Fibroblast of the aortic adventitia (primary cell): ENCODE measurements at regions not wholly inside any gene's neighbourhood (a gene's known extent, or its start where the extent isn't known, plus 50 kb on each side); places are given as distances from the start of the nearest gene placed in this dataset.

Experiments
- DNase-seq: peaks from one replicate; pipeline ENCODE4 v3.0.0-alpha.2; 2010; ENCODE audit warnings: low read depth
- H3K4me3 ChIP-seq: 2 replicates; pipeline ENCODE4 v1.5.1; 2011; ENCODE audit warnings: low read depth, mild to moderate bottlenecking, control low read depth, low read length, moderate library complexity
- CTCF ChIP-seq: IDR thresholded peaks from 2 replicates; pipeline ENCODE4 v1.5.1; 2011; ENCODE audit warnings: mild to moderate bottlenecking, low read length, control low read depth, inconsistent platforms; ENCODE audit not compliant: insufficient read depth

- no peak for DNase-seq
- TF ChIP-seq CTCF, result no peak
- H3K4me3 ChIP-seq, result no peak overlapping the region
These were observed 73.9 kb upstream of the SOX4 start for GRCh38 chr6:21519642-21520041.

- no peak for DNase-seq
- no peak for TF ChIP-seq CTCF
These were observed 72.3 kb upstream of the SOX4 start for GRCh38 chr6:21521276-21521675.

GRCh38 chr6:21522143-21522747, 71.3 kb upstream of the SOX4 start:
- H3K4me3 ChIP-seq, result no peak overlapping the region
- DNase-seq, result no peak
- no peak for TF ChIP-seq CTCF

More at GRCh38 chr6:21521276-21521675, 72.3 kb upstream of the SOX4 start:
- H3K4me3 ChIP-seq, result no peak overlapping the region

- no peak for TF ChIP-seq CTCF
- DNase-seq, result no peak
- no peak overlapping the region for H3K4me3 ChIP-seq
These were observed 70.6 kb upstream of the SOX4 start for GRCh38 chr6:21522797-21523456.

GRCh38 chr6:21523652-21524051, 69.9 kb upstream of the SOX4 start:
- no peak for TF ChIP-seq CTCF
- no peak overlapping the region for H3K4me3 ChIP-seq
- DNase-seq, result no peak

- H3K4me3 ChIP-seq, result no peak overlapping the region
- no peak for TF ChIP-seq CTCF
- no peak for DNase-seq
These were observed 69.3 kb upstream of the SOX4 start for GRCh38 chr6:21524201-21524600.
